COLO829 (cell line): ENCODE measurements at regions not wholly inside any gene's neighbourhood (a gene's known extent, or its start where the extent isn't known, plus 50 kb on each side); places are given as distances from the start of the nearest gene placed in this dataset.

Source experiments
- DNase-seq: peaks from one replicate; pipeline ENCODE4 v3.0.0; 2012; ENCODE audit warnings: low spot score

DNA sequence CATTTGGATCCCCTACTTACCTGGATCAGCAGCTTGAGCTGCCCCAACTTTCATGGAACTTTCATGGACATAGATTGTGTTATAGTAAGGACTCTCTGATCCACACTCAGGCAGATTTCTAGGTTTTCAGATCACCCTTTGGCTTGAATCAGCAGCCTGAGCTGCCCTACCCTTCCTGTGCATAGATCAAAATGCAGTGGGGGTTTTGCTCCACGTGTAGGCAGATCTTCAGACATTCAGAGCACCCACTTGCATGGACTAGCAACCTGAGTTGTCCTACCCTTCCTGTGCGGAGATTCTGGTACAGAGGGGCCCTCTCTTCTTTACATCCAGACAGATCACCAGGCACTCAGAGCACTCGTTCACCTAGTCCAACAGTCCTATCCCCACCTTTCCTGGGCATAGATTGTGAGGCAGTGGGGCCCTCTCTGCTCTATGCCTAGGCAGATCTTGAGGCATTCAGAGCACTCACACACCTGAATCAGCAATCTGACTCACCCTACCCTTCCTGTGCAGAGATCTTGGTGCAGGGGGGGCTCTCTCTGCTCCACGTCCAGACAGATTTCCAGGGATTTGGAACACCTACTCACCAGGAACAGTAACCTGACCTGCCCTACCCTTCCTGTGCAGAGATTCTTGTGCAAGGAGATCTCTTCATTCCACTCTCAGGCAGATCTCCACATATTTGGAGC lies 705.2 kb upstream of the NRSN1 start:
- no peak for DNase-seq

GRCh38 chr6:23424584-23424983 lies 701.4 kb upstream of the NRSN1 start:
- DNase-seq = no peak

DNA sequence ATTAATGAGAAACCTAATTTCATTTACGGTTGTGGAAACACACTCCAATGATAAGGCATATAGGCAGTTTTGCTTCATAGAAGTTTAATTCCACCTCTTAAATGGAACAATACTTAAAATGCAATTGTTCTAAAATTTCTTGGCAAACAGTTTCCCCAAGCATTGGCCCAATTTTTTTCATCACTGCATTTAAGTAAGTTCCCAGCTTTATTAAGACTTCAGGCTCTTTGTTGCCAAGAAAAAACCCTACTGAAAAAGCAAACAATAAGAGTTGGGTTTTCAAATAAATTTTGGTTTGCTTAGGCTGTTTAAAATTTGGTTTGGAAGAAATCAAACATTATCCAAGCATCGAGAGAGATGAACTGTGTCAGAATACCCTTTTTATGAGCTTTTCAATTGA lies 690.9 kb upstream of the NRSN1 start:
- no peak for DNase-seq

DNA sequence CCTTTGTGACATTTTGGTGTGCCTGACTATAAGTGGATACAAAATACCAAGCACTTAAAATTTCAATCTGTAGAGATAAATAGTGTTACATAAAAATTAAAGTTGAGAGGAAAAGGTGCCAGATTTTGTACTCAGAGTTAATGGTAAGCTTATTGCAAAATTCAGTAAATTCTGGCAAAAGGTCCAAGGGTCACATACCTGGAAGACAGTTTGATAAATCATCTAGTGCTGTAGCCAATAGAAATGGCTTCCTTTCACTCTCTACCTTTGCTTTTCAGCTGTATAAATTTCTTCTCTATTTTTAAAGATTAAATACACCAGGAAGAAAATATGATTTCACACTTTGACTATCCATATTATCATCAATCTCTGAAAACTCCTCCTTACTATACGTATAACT lies 690.2 kb upstream of the NRSN1 start:
- no peak for DNase-seq

DNA sequence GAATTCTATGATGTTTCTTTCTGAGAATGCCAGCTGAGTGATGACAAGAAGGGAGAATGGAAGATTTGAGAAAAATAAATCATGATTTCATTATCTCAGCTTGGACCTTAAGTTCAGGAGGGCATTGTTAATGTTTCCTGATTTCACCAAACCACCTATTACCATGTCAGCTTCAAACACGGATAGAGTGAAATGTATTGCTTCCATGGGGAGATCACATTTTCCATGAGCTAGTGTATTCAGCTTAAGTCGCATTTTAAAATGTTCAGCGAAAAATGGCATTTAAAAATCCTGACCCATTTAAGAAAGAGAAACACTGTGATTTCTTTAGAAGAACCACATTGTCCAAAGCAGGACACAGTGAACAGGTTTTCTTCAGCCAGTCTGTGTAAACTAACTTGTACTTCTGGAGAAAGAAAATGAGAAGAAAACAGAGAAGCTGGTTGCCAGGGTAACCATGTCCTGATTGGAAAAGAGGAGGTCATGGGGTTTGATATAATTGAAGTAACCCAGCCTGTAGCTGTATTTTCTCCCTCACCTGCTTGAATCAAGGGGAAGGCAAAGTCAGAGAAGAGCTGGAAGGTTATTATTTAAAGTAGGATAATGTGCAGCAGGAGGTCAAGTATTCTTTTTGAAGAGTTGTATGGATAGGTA lies 684.1 kb upstream of the NRSN1 start:
- DNase-seq = no peak

GRCh38 chr6:23445157-23445710 lies 680.8 kb upstream of the NRSN1 start:
- DNase-seq = peak; percentile 14

DNA sequence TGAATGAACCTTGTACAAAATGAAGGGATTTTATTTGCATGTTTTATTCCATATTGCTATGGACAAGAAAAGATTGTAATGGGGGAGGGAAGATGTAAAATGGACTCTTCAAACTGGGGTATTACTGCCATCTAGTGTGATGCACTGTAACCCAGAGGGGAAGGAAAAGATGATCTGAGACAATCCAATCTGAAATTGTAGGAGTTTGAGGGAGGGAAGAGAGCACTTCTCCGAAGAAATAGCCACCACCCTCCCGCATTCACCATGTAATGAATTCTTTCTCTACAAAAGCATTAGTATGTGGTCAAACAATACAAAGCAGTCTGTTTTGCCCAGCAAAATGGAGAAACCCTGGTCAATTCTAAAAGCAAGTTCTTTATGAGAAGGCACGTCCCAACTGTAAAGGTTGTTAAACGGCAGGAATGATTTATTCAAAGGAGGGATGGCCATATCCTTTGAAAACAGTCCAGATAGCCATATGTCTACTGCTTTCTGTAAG lies 679.5 kb upstream of the NRSN1 start:
- DNase-seq = peak; percentile 57

GRCh38 chr6:23447731-23448130 lies 678.3 kb upstream of the NRSN1 start:
- DNase-seq = no peak

DNA sequence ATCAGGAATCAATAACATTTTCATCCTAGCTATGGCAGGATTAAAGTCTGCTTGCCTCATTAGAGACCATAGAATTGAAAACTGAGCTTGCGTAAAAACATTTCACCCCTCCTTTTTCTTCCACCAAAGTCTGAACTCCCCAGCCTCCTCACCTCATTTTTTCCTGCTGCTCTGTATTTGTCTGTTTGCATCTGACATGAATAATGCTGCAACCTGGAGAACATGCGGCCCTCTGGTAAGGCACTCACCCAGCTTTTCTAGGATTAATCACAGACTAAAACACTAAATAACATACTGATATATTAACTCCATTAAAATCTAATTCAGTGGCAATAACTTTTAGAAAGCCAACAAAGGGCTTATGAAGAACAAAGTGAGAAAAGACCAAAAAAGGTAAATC lies 677.7 kb upstream of the NRSN1 start:
- no peak for DNase-seq

DNA sequence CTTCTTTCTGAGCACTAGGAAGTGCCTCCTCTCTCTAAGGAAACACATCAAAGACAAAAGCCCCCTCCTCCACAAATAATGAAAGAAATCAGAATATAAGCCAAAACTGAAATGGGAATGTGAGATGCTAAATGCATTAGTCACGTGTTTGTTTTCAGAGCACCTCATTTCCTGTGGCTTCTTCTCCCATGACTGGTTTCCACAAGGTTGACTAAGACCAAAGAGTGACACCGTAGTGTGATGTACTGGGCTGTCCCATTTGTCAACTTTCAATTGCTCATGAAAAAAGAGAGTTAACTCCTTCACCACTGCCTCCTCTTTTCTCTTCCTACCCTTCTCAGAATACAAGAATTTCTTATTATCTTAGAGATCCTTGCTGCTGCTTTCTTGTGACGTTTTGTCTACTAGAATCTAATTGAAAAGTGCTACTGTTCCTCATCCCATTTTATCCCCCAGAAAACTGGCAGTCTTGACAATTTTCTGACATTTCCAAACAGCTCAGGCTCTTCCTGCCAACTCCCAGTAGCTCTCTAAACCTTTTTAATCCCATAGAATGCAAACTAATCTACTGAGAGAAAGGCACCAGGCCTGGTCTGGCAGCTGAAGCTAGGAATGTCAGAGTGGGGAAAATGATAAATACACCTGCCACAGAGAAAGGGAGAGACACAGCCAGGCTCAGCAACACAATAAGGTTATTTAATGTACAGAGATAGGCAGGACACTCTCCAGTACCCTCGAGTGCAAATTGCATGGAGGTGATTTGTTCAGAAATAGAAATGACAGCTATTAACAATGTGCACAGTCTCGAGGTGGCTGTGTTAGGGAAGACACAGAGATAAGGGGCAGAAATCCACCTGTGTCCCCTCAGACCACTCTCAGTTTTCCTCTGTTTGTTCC lies 671.7 kb upstream of the NRSN1 start:
- DNase-seq = no peak

- no peak for DNase-seq
These were observed 670.3 kb upstream of the NRSN1 start for GRCh38 chr6:23455754-23456153.

DNA sequence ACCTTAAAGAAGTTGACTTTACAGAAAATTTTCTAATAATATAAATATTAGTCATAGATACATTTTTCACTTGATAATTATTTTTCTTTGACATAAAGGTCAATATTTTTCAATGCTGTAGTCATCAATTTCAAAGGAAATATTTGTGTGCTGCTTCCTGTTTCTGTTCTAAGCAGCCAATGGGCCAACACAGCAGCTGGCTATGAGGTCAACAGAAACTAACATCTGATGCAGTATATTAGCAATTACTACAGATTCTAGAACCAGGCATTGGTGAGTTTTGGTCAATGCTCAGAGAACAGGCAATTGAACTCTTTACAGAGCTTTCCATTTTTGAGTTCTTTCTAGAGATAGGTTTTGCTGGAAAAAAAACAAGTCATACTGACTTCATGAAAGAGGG lies 669.6 kb upstream of the NRSN1 start:
- no peak for DNase-seq

DNA sequence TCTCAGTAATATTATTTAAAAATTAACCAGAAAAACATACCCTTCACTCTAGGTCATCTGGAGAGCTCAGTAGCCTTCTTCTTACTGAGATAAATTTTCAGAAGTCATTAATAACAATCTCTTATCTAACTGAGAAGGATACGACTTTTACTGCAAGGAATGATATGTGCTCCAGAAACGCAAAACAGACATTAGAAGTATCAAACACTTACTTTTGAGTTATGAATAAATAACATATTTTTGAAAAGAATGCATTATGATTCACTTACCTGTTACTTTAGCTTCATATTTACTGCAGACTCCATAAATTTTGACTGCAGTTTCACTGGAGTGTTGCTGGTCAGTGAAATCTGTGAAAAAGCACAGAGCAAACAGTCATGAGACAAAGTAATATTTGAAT lies 668.7 kb upstream of the NRSN1 start:
- DNase-seq = no peak

DNA sequence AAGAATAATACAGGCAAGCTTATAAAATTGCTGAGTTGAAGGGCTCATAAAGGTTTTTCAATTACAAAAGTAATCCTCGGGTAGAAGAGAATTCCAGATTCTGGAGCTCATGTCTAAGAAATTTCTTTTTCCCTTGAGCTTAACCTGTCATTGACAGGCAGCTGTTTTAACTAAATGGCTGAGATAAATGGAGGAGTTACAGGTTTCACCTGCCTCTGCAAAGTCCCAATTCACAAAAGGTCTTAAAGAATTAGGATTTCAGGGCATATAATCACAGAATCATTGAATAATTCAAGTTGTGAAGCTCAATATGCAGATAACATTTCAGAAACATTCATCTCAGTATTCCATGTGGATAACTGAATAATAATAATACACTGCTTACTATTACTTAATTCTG lies 660.1 kb upstream of the NRSN1 start:
- no peak for DNase-seq

DNA sequence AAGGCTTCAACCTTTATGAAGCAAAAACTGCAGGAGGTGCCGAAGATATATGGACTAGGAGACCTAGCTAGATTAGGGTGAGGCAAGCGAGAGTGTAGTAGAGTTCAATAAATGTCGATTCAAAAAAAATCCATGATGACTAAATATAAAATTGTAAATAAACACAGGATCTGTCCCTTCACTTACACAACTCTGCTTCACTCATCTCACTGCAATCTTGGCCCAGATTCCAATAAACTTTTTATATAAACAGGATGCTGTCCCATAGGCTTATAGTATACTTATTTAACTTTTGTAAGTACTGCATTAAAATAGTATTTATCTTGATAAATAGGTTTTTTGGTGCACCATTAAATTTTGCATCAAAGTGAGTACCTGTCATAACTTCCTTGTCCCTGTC lies 648.4 kb upstream of the NRSN1 start:
- no peak for DNase-seq

GRCh38 chr6:23478312-23478711 lies 647.7 kb upstream of the NRSN1 start:
- no peak for DNase-seq

- DNase-seq = no peak
These were observed 642.1 kb upstream of the NRSN1 start for GRCh38 chr6:23483896-23484295.

DNA sequence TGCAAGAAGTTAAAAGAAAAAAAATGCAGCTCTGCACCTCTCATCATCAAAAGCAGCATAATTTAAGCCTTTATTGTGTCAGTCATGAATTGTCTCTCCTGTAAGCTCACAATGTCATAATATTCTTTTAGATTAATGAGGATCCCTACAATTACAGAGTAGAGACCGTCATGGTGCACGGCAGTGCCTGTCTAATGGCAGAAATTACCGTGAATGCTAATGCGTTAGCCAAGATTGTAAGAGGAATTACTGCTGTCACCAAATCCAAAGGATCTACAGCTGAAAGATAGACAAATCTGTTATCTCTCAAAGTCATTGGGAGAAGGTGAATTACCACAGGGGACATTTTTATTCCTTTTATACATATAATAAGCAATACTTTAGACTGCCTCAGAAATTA lies 631.6 kb upstream of the NRSN1 start:
- DNase-seq = no peak

GRCh38 chr6:23498013-23498412 lies 628.0 kb upstream of the NRSN1 start:
- DNase-seq = no peak

- no peak for DNase-seq
These were observed 626.5 kb upstream of the NRSN1 start for GRCh38 chr6:23499549-23499948.

DNA sequence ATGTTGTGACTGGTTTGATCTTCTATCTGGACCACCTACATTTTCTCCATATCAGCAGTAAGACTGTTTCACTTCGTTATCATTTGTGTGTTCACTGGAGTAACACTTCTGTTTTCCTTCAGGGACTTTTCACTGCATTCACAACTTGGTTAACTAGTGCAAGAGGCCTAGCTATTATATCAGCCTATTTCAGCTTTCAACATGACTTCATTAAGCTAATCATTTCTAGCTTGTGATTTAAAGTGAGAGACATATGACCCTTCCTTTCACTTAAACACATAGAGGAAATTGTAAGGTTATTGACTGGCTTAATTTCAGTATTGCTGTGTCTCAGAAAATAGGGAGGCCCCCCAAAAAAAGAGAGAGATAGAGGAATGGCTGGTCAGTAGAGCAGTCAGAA lies 622.8 kb upstream of the NRSN1 start:
- no peak for DNase-seq

DNA sequence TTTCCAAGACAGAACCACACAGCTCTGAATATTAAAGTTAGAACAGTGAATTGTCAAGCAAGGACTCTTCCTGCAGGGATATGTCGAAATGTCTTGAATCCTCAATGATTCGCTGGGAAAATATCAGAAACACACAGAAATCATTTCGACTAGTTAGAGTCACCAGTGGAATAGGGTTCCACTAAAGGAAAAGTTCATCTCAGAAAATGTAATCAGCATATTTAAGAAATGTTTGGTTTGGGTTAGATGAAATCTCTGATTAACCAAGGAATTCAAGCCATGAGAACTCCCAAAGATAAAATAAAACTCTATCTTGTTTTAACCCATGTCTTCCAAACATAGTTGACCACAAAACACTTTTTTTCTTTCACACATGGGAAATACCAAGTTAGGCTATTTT lies 621.0 kb upstream of the NRSN1 start:
- no peak for DNase-seq
